Activated CD8-positive, alpha-beta T cell treated with anti-CD3 and anti-CD28 coated beads, Interleukin-2, amount 10 ng/mL, durations not matched to agents 7 days and 5 days (primary cell): ENCODE measurements at regions not wholly inside any gene's neighbourhood (a gene's known extent, or its start where the extent isn't known, plus 50 kb on each side); places are given as distances from the start of the nearest gene placed in this dataset.
"Not testable (repeated sequence)": the region's sequence is repeated elsewhere in the genome, so short reads cannot be mapped to it uniquely, and the experiment has no call there.

ENCODE experiments used
- ATAC-seq: fragments of 150-1000 bp; cut with Tn5 transposase; one replicate; pipeline ENCODE4 v1.10.0; 2021; ENCODE audit warnings: moderate library complexity
- CTCF ChIA-PET: fragments of 350-600 bp; sonication (Branson Sonifier 250); formaldehyde crosslinking; loops from one replicate; lab custom pipeline; 2021; ENCODE audit warnings: antibody characterized with exemption; lab: Charles Lee
- POLR2A ChIA-PET: fragments of 350-600 bp; sonication (Branson Sonifier 250); formaldehyde crosslinking; loops from one replicate; lab custom pipeline; 2021; ENCODE audit warnings: antibody characterized with exemption; lab: Charles Lee
- DNase-seq: peaks from one replicate; pipeline ENCODE4 v3.0.0-alpha.2; 2020
- H3K27ac Mint-ChIP-seq: one replicate; pipeline ENCODE4 v1.8.0; 2021; ENCODE audit warnings: mild to moderate bottlenecking, mixed read lengths
- H3K27me3 Mint-ChIP-seq: one replicate; pipeline ENCODE4 v1.8.0; 2021; ENCODE audit warnings: low read depth, mixed read lengths
- H3K36me3 Mint-ChIP-seq: one replicate; pipeline ENCODE4 v1.8.0; 2021; ENCODE audit warnings: low read depth, mixed read lengths
- H3K4me1 Mint-ChIP-seq: one replicate; pipeline ENCODE4 v1.8.0; 2021; ENCODE audit warnings: low read depth, mixed read lengths
- H3K4me3 Mint-ChIP-seq: one replicate; pipeline ENCODE4 v1.8.0; 2021; ENCODE audit warnings: mild to moderate bottlenecking, mixed read lengths
- H3K9me3 Mint-ChIP-seq: one replicate; pipeline ENCODE4 v1.8.0; 2022; ENCODE audit warnings: mixed read lengths; ENCODE audit not compliant: insufficient read depth

- POLR2A ChIA-PET = no interaction called here
- peaks cover 29% of the 10 kb centered on the region for H3K9me3 Mint-ChIP-seq
- no peaks in the 10 kb centered on the region for H3K27me3 Mint-ChIP-seq
- H3K27ac Mint-ChIP-seq = no peak overlapping the region
- no peaks in the 10 kb centered on the region for H3K36me3 Mint-ChIP-seq
- H3K4me3 Mint-ChIP-seq = no peak overlapping the region
- DNase-seq = no peak
- CTCF ChIA-PET = no interaction called here
- H3K4me1 Mint-ChIP-seq = no peaks in the 10 kb centered on the region
- ATAC-seq = no peak
Measured at GRCh38 chr3:20930034-20930433, 744.0 kb upstream of the SGO1 start.

- Mint-ChIP-seq H3K4me1 (no peaks in the 10 kb centered on the region), H3K27ac (no peak overlapping the region), H3K36me3 (no peaks in the 10 kb centered on the region), H3K9me3 (peaks cover 29% of the 10 kb centered on the region), H3K27me3 (no peaks in the 10 kb centered on the region), H3K4me3 (no peak overlapping the region)
- ChIA-PET POLR2A (no interaction called here), CTCF (no interaction called here)
- no peak for DNase-seq
- ATAC-seq = no peak
Measured at GRCh38 chr3:20924646-20925385, 738.8 kb upstream of the SGO1 start.

- POLR2A ChIA-PET, H3K4me3 Mint-ChIP-seq, ATAC-seq, DNase-seq, H3K4me1 Mint-ChIP-seq, H3K27ac Mint-ChIP-seq, H3K36me3 Mint-ChIP-seq, CTCF ChIA-PET, H3K27me3 Mint-ChIP-seq: not testable (repeated sequence)
- H3K9me3 Mint-ChIP-seq = peaks cover 43% of the 10 kb centered on the region
Measured at GRCh38 chr3:20921112-20921511, 735.1 kb upstream of the SGO1 start.

- CTCF ChIA-PET = no interaction called here
- Mint-ChIP-seq H3K27me3 (no peaks in the 10 kb centered on the region), H3K9me3 (peaks cover 42% of the 10 kb centered on the region), H3K36me3 (no peaks in the 10 kb centered on the region), H3K4me1 (no peaks in the 10 kb centered on the region), H3K4me3 (no peak overlapping the region), H3K27ac (no peak overlapping the region)
- POLR2A ChIA-PET = no interaction called here
- DNase-seq = no peak
- no peak for ATAC-seq
Measured at GRCh38 chr3:20916951-20917606, 731.1 kb upstream of the SGO1 start.

GRCh38 chr3:20914310-20914709 is 728.3 kb upstream of the SGO1 start:
- H3K27ac Mint-ChIP-seq = no peak overlapping the region

GRCh38 chr3:20912406-20912805 is 726.4 kb upstream of the SGO1 start:
- ChIA-PET POLR2A (no interaction called here), CTCF (no interaction called here)
- no peak for ATAC-seq
- H3K9me3 Mint-ChIP-seq = peaks cover 28% of the 10 kb centered on the region
- H3K4me1 Mint-ChIP-seq = no peaks in the 10 kb centered on the region
- no peak for DNase-seq
- H3K36me3 Mint-ChIP-seq = no peaks in the 10 kb centered on the region
- H3K27me3 Mint-ChIP-seq = no peaks in the 10 kb centered on the region
- H3K4me3 Mint-ChIP-seq = no peak overlapping the region
- H3K27ac Mint-ChIP-seq = no peak overlapping the region

More at GRCh38 chr3:20914310-20914709, 728.3 kb upstream of the SGO1 start:
- H3K27me3 Mint-ChIP-seq = no peaks in the 10 kb centered on the region
- H3K4me3 Mint-ChIP-seq = no peak overlapping the region
- DNase-seq = no peak
- CTCF ChIA-PET = no interaction called here
- no peaks in the 10 kb centered on the region for H3K4me1 Mint-ChIP-seq
- H3K9me3 Mint-ChIP-seq = peaks cover 39% of the 10 kb centered on the region
- no peaks in the 10 kb centered on the region for H3K36me3 Mint-ChIP-seq
- POLR2A ChIA-PET = no interaction called here
- no peak for ATAC-seq

- Mint-ChIP-seq H3K4me1 (no peaks in the 10 kb centered on the region), H3K27ac (no peak overlapping the region), H3K36me3 (no peaks in the 10 kb centered on the region), H3K4me3 (no peak overlapping the region), H3K9me3 (peaks cover 29% of the 10 kb centered on the region), H3K27me3 (no peaks in the 10 kb centered on the region)
- no peak for DNase-seq
- no peak for ATAC-seq
- POLR2A ChIA-PET = no interaction called here
- CTCF ChIA-PET = no interaction called here
Measured at GRCh38 chr3:20909511-20909910, 723.5 kb upstream of the SGO1 start.

- no peak overlapping the region for H3K27ac Mint-ChIP-seq
- no peaks in the 10 kb centered on the region for H3K36me3 Mint-ChIP-seq
- no peak overlapping the region for H3K4me3 Mint-ChIP-seq
- H3K4me1 Mint-ChIP-seq = no peaks in the 10 kb centered on the region
- CTCF ChIA-PET = no interaction called here
- POLR2A ChIA-PET = no interaction called here
- no peaks in the 10 kb centered on the region for H3K27me3 Mint-ChIP-seq
- ATAC-seq = no peak
- H3K9me3 Mint-ChIP-seq = peaks cover 22% of the 10 kb centered on the region
- no peak for DNase-seq
Measured at GRCh38 chr3:20905210-20905805, 719.3 kb upstream of the SGO1 start.

GRCh38 chr3:20904671-20905070 is 718.7 kb upstream of the SGO1 start:
- Mint-ChIP-seq H3K9me3 (peaks cover 26% of the 10 kb centered on the region), H3K36me3 (no peaks in the 10 kb centered on the region), H3K4me3 (no peak overlapping the region), H3K27me3 (no peaks in the 10 kb centered on the region), H3K27ac (no peak overlapping the region), H3K4me1 (no peaks in the 10 kb centered on the region)
- ATAC-seq = no peak
- ChIA-PET CTCF (no interaction called here), POLR2A (no interaction called here)
- DNase-seq = no peak

- ATAC-seq (no peak), DNase-seq (no peak)
- Mint-ChIP-seq H3K36me3 (no peaks in the 10 kb centered on the region), H3K4me3 (no peak overlapping the region), H3K27me3 (no peaks in the 10 kb centered on the region), H3K4me1 (no peaks in the 10 kb centered on the region), H3K9me3 (peaks cover 26% of the 10 kb centered on the region), H3K27ac (no peak overlapping the region)
- CTCF ChIA-PET = no interaction called here
- POLR2A ChIA-PET = no interaction called here
Measured at GRCh38 chr3:20898962-20899361, 713.0 kb upstream of the SGO1 start.

GRCh38 chr3:20890111-20890519 is 704.1 kb upstream of the SGO1 start:
- ChIA-PET POLR2A (no interaction called here), CTCF (no interaction called here)
- Mint-ChIP-seq H3K9me3 (peaks cover 2% of the 10 kb centered on the region), H3K36me3 (no peaks in the 10 kb centered on the region), H3K4me3 (no peak overlapping the region), H3K4me1 (no peaks in the 10 kb centered on the region), H3K27ac (no peak overlapping the region), H3K27me3 (no peaks in the 10 kb centered on the region)
- no peak for ATAC-seq
- DNase-seq = no peak

- no peaks in the 10 kb centered on the region for H3K27me3 Mint-ChIP-seq
- CTCF ChIA-PET = no interaction called here
- no peak for ATAC-seq
Measured at GRCh38 chr3:20878691-20879090, 692.7 kb upstream of the SGO1 start.

More at GRCh38 chr3:20878691-20879090, 692.7 kb upstream of the SGO1 start:
- Mint-ChIP-seq H3K9me3 (no peaks in the 10 kb centered on the region), H3K36me3 (no peaks in the 10 kb centered on the region), H3K4me3 (no peak overlapping the region), H3K27ac (no peak overlapping the region), H3K4me1 (no peaks in the 10 kb centered on the region)
- DNase-seq = no peak
- POLR2A ChIA-PET = no interaction called here
